Naive thymus-derived CD8-positive, alpha-beta T cell (primary cell): ENCODE measurements at regions not wholly inside any gene's neighbourhood (a gene's known extent, or its start where the extent isn't known, plus 50 kb on each side); places are given as distances from the start of the nearest gene placed in this dataset.

Source experiments
- ATAC-seq, 2 donors: fragments of 150-1000 bp; cut with Tn5 transposase in 1 of 2; sonication (Bioruptor Pico), chemical (Tn5 transposase) in 1 of 2; 1 replicate in 1 of 2; 2 replicates in 1 of 2; pipeline ENCODE4 v1.10.0; 2021; ENCODE audit warnings: mild to moderate bottlenecking in 2 of 2, moderate library complexity in 2 of 2
- POLR2A ChIA-PET: fragments of 350-600 bp; sonication (Branson Sonifier 250); formaldehyde crosslinking; loops from one replicate; lab custom pipeline; 2021; ENCODE audit warnings: antibody characterized with exemption; lab: Charles Lee
- DNase-seq, 10 donors: peaks; one replicate each; pipeline versions ENCODE4 v3.0.0 to v3.0.0-alpha.2; 2020 to 2022
- H3K27ac Mint-ChIP-seq, 10 donors: one replicate each; pipeline ENCODE4 v1.8.0; 2020 to 2022; ENCODE audit warnings: mild to moderate bottlenecking in 10 of 10, mixed read lengths in 10 of 10, moderate library complexity in 4 of 10, inconsistent platforms in 1 of 10
- H3K27me3 Mint-ChIP-seq, 5 donors: one replicate each; pipeline ENCODE4 v1.8.0; 2021 to 2022; ENCODE audit warnings: mixed read lengths in 5 of 5
- H3K36me3 Mint-ChIP-seq, 3 donors: one replicate each; pipeline ENCODE4 v1.8.0; 2020 to 2022; ENCODE audit warnings: mixed read lengths in 3 of 3, mild to moderate bottlenecking in 2 of 3, inconsistent platforms in 1 of 3
- H3K4me1 Mint-ChIP-seq, 4 donors: one replicate each; pipeline ENCODE4 v1.8.0; 2021 to 2022; ENCODE audit warnings: mixed read lengths in 4 of 4
- H3K4me3 Mint-ChIP-seq, 10 donors: one replicate each; pipeline ENCODE4 v1.8.0; 2020 to 2022; ENCODE audit warnings: mild to moderate bottlenecking in 10 of 10, mixed read lengths in 10 of 10, moderate library complexity in 6 of 10, inconsistent platforms in 1 of 10
- H3K9me3 Mint-ChIP-seq, 9 donors: one replicate each; pipeline ENCODE4 v1.8.0; 2020 to 2022; ENCODE audit warnings: mixed read lengths in 9 of 9, mild to moderate bottlenecking in 3 of 9, inconsistent platforms in 1 of 9, moderate library complexity in 1 of 9

DNA sequence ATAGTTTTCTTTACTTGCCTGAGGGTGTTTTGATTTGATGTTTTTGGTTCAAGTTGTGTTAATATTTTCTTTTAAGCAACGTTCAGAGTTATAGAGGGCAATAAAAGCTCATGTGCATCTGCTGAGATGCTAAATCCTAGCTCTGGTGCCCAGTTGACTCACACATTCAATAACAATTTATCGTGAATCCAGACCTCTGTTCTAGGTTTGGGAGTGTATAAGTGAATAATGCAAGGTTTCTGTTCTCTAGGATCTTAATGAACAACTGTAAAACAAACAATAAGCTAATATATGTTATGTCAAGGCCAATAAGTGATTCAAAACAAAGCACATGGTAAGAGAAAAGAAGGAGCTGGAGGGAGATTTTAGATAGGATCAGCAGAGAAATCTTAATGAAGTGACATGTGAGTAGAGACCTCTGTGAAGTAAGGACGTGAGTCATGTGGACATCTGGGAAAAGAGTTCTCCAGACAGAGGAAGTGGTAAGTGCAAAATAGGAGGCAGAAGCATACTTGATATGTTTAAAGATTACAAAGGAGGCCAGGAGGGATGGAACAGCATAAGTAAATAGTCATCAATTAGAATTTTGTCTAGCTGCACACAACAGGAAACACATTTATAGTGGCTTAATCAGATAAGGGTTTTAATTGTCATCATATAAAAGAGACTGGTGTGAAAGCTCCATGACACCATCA, 278.5 kb upstream of the HTR2A start:
- no peaks in the 10 kb centered on the region for H3K4me1 Mint-ChIP-seq
- POLR2A ChIA-PET: no interaction called here
- no peak for DNase-seq
- no peak overlapping the region for H3K27ac Mint-ChIP-seq
- H3K36me3 Mint-ChIP-seq: no peaks in the 10 kb centered on the region
- no peak overlapping the region for H3K4me3 Mint-ChIP-seq
- ATAC-seq: no peak
- H3K9me3 Mint-ChIP-seq: peaks cover 0 to 1% (median 0%) of the 10 kb centered on the region in 9 donors
- peaks cover 0 to 10% (median 4%) of the 10 kb centered on the region in 5 donors for H3K27me3 Mint-ChIP-seq

GRCh38 chr13:47170971-47171370, 274.1 kb upstream of the HTR2A start:
- no peaks in the 10 kb centered on the region for H3K36me3 Mint-ChIP-seq
- no peak overlapping the region for H3K27ac Mint-ChIP-seq

DNA sequence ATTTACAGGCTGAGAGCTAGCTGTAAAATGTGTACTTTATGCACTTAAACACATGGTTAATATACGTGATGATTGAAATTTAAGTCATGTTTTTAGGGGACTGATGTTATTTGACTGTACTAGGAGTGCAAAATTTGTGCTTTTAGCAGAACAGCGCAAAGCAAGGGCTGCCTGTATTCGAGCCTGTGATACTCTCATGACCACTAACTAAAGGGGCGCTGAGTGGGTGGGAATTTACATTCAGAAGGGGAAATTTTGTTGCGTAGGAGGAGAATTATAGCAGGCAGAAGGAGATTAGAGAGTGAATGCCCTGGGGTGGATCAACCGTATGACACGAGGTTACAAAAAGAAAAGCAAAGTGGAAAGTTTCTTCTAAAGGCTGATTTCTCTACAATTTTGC, 271.8 kb upstream of the HTR2A start:
- H3K9me3 Mint-ChIP-seq: no peaks in the 10 kb centered on the region
- ATAC-seq (no peak), DNase-seq (no peak)
- no peak overlapping the region for H3K27ac Mint-ChIP-seq
- POLR2A ChIA-PET: no interaction called here
- no peak overlapping the region for H3K4me3 Mint-ChIP-seq
- H3K27me3 Mint-ChIP-seq: peaks cover 0 to 4% (median 4%) of the 10 kb centered on the region in 5 donors
- H3K4me1 Mint-ChIP-seq: no peaks in the 10 kb centered on the region
- H3K36me3 Mint-ChIP-seq: no peaks in the 10 kb centered on the region

More at GRCh38 chr13:47170971-47171370, 274.1 kb upstream of the HTR2A start:
- Mint-ChIP-seq H3K4me3 (no peak overlapping the region), H3K4me1 (no peaks in the 10 kb centered on the region), H3K9me3 (no peaks in the 10 kb centered on the region), H3K27me3 (peaks cover 0 to 10% (median 4%) of the 10 kb centered on the region in 5 donors)
- ATAC-seq (no peak), DNase-seq (no peak)
- POLR2A ChIA-PET: no interaction called here

GRCh38 chr13:47168066-47168465, 271.2 kb upstream of the HTR2A start:
- no peak overlapping the region for H3K27ac Mint-ChIP-seq
- no peaks in the 10 kb centered on the region for H3K4me1 Mint-ChIP-seq
- H3K9me3 Mint-ChIP-seq: no peaks in the 10 kb centered on the region
- POLR2A ChIA-PET: interaction anchor here (0.7 kb wide), 1 partner anchor 18 kb away, joined by 3 read pairs; no protein-coding TSS in a partner anchor
- peaks cover 0 to 4% (median 4%) of the 10 kb centered on the region in 5 donors for H3K27me3 Mint-ChIP-seq
- no peaks in the 10 kb centered on the region for H3K36me3 Mint-ChIP-seq
- ATAC-seq: no peak
- H3K4me3 Mint-ChIP-seq: no peak overlapping the region
- no peak for DNase-seq

GRCh38 chr13:47166336-47166735, 269.5 kb upstream of the HTR2A start:
- no peak overlapping the region for H3K27ac Mint-ChIP-seq
- H3K4me3 Mint-ChIP-seq: no peak overlapping the region
- POLR2A ChIA-PET: no interaction called here
- ATAC-seq (no peak), DNase-seq (no peak)
- peaks cover 0 to 4% (median under 1%) of the 10 kb centered on the region in 5 donors for H3K27me3 Mint-ChIP-seq
- no peaks in the 10 kb centered on the region for H3K9me3 Mint-ChIP-seq
- H3K36me3 Mint-ChIP-seq: no peaks in the 10 kb centered on the region
- H3K4me1 Mint-ChIP-seq: no peaks in the 10 kb centered on the region

DNA sequence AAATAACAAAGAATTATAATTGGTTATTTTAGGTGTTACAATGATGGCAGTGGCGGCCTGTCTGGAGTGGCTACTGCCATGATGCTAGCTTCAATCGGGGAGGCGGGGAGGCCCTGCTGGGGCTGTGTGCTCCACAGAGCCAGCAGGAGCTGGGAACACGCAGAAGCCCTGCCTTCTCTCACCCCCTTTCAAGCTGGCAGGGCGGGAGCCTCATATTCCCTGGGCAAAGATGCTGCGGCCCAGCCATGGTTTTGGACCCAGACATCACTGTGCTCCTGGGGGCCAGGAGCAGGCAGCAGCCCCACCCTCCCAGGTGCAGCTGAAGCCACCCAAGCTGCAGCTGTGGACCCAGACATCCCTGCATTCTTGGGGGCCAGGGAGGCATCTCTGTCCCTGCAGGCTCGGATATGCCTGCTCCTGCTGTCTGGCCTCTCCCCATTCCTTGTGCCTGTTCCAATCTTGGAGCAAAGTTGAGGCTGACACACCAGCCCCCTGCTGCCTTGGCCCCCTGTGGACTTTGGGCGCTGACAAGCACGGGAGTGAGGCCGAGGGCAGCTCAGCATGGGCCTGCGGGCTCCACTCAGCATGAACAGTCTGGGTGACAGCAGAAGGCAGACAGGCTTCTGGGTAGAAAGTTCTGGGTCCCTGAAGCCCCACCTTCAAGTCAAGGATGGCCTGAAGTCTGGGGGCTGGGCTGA, 263.1 kb upstream of the HTR2A start:
- no peaks in the 10 kb centered on the region for H3K4me1 Mint-ChIP-seq
- H3K27ac Mint-ChIP-seq: no peak overlapping the region
- ATAC-seq (no peak), DNase-seq (no peak)
- H3K9me3 Mint-ChIP-seq: peaks cover 0 to 7% (median 2%) of the 10 kb centered on the region in 9 donors
- POLR2A ChIA-PET: no interaction called here
- peaks cover 0 to 4% (median 0%) of the 10 kb centered on the region in 3 donors for H3K36me3 Mint-ChIP-seq
- no peak overlapping the region for H3K4me3 Mint-ChIP-seq
- H3K27me3 Mint-ChIP-seq: peaks cover 5 to 24% (median 6%) of the 10 kb centered on the region in 5 donors

GRCh38 chr13:47158593-47158992, 261.7 kb upstream of the HTR2A start:
- peaks cover 5 to 31% (median 9%) of the 10 kb centered on the region in 5 donors for H3K27me3 Mint-ChIP-seq
- H3K36me3 Mint-ChIP-seq: peaks cover 0 to 4% (median 0%) of the 10 kb centered on the region in 3 donors

DNA sequence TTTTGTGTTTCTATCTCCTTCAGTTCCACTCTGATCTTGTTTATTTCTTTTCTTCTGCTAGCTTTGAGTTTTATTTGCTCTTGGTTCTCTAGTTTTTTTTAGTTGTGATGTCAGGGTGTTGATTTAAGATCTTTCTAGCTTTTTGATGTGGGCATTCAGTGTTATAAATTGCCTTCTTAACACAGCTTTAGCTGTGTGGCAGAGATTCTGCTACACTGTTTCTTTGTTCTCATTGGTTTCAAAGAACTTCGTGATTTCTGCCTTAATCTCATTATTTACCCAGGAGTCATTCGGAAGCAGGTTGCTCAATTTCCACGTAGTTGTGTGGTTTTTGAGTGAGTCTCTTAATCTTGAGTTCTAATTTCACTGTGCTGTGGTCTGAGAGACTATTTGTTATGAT, 251.7 kb upstream of the HTR2A start:
- POLR2A ChIA-PET: no interaction called here
- Mint-ChIP-seq H3K36me3 (no peaks in the 10 kb centered on the region), H3K4me3 (no peak overlapping the region), H3K9me3 (peaks cover 0 to 3% (median 0%) of the 10 kb centered on the region in 9 donors), H3K27me3 (peaks cover 0 to 8% (median 1%) of the 10 kb centered on the region in 5 donors), H3K4me1 (no peaks in the 10 kb centered on the region), H3K27ac (no peak overlapping the region)
- ATAC-seq: no peak
- no peak for DNase-seq

More at GRCh38 chr13:47158593-47158992, 261.7 kb upstream of the HTR2A start:
- ATAC-seq: no peak
- no peak for DNase-seq
- H3K27ac Mint-ChIP-seq: no peak overlapping the region
- no peak overlapping the region for H3K4me3 Mint-ChIP-seq
- H3K4me1 Mint-ChIP-seq: no peaks in the 10 kb centered on the region
- POLR2A ChIA-PET: no interaction called here
- H3K9me3 Mint-ChIP-seq: peaks cover 0 to 7% (median 2%) of the 10 kb centered on the region in 9 donors

DNA sequence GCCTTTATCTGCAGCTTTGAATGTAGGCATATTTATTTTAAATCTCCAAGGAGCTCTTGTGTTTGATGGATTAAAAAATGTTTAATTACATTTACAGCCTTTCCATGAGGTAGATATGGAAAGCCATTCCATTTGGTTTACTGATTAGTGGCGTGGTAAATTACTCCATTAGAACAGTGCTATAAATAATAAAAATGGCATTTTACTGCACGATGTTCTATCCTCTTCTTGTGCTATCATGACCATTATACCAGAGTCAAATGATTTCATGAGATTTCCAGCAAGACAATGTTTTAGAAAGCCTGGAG, 250.9 kb upstream of the HTR2A start:
- H3K4me1 Mint-ChIP-seq: no peaks in the 10 kb centered on the region
- DNase-seq (no peak), ATAC-seq (no peak)
- no peak overlapping the region for H3K27ac Mint-ChIP-seq
- POLR2A ChIA-PET: no interaction called here
- H3K36me3 Mint-ChIP-seq: no peaks in the 10 kb centered on the region
- H3K4me3 Mint-ChIP-seq: no peak overlapping the region
- H3K9me3 Mint-ChIP-seq: peaks cover 0 to 3% (median 0%) of the 10 kb centered on the region in 9 donors
- peaks cover 0 to 8% (median 1%) of the 10 kb centered on the region in 5 donors for H3K27me3 Mint-ChIP-seq

GRCh38 chr13:47146991-47147811, 250.3 kb upstream of the HTR2A start:
- POLR2A ChIA-PET: no interaction called here
- H3K36me3 Mint-ChIP-seq: no peaks in the 10 kb centered on the region
- no peak overlapping the region for H3K27ac Mint-ChIP-seq
- H3K4me1 Mint-ChIP-seq: no peaks in the 10 kb centered on the region
- H3K4me3 Mint-ChIP-seq: no peak overlapping the region
- DNase-seq (no peak), ATAC-seq (no peak)
- peaks cover 0 to 7% (median 1%) of the 10 kb centered on the region in 5 donors for H3K27me3 Mint-ChIP-seq
- H3K9me3 Mint-ChIP-seq: peaks cover 0 to 2% (median 0%) of the 10 kb centered on the region in 9 donors

DNA sequence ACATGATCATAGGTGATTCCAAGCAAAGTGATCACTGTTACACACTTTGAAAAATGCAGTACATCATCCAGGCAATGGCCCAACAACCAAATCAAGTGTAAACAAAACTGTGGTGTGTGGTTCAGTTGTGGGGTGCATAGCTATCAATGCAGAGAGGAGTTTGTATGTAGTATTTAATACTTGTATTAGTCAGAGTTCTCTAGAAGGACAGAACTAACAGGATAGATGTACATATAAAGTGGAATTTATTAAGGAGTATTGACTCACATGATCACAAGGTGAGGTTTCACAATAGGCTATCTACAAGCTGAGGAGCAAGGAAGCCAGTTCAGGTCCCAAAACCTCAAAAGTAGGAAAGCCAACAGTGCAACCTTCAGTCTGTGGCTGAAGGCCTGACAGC, 249.3 kb upstream of the HTR2A start:
- Mint-ChIP-seq H3K27me3 (peaks cover 0 to 4% (median 1%) of the 10 kb centered on the region in 5 donors), H3K9me3 (no peaks in the 10 kb centered on the region), H3K4me1 (no peaks in the 10 kb centered on the region), H3K36me3 (no peaks in the 10 kb centered on the region), H3K27ac (no peak overlapping the region), H3K4me3 (no peak overlapping the region)
- DNase-seq: no peak
- ATAC-seq: no peak
- POLR2A ChIA-PET: no interaction called here

DNA sequence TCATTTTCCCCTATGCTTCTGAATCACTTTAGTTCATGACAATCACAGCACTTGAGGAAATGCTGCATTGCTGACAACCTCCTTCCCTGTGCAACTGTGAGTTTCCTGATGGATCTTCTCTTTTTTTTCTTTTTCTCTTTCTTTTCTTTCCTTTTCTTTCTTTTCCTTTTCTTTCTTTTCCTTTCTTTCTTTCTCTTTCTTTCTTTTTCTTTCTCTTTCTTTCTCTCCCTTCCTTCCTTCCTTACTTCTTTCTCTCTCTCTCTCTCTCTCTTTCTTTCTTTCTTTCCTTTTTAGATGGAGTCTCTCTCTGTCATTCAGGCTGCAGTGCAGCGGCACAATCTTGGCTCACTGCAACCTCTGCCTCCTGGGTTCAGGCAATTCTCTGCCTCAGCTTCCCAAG, 247.9 kb upstream of the HTR2A start:
- no peak overlapping the region for H3K27ac Mint-ChIP-seq
- H3K36me3 Mint-ChIP-seq: no peaks in the 10 kb centered on the region
- ATAC-seq: no peak
- H3K27me3 Mint-ChIP-seq: peaks cover 0 to 4% (median 0%) of the 10 kb centered on the region in 5 donors
- no peak overlapping the region for H3K4me3 Mint-ChIP-seq
- H3K9me3 Mint-ChIP-seq: peaks cover 0 to 4% (median 0%) of the 10 kb centered on the region in 9 donors
- POLR2A ChIA-PET: no interaction called here
- no peak for DNase-seq
- H3K4me1 Mint-ChIP-seq: no peaks in the 10 kb centered on the region

GRCh38 chr13:47142105-47142504, 245.3 kb upstream of the HTR2A start:
- Mint-ChIP-seq H3K27me3 (peaks cover 0 to 7% (median 0%) of the 10 kb centered on the region in 5 donors), H3K36me3 (no peaks in the 10 kb centered on the region), H3K27ac (no peak overlapping the region), H3K4me3 (no peak overlapping the region), H3K4me1 (no peaks in the 10 kb centered on the region), H3K9me3 (peaks cover 0 to 4% (median 0%) of the 10 kb centered on the region in 9 donors)
- no peak for ATAC-seq
- DNase-seq: no peak
- POLR2A ChIA-PET: no interaction called here
